Muscle of leg (tissue), 3 donors: ENCODE measurements at regions not wholly inside any gene's neighbourhood (a gene's known extent, or its start where the extent isn't known, plus 50 kb on each side); places are given as distances from the start of the nearest gene placed in this dataset.

ENCODE experiments used
- DNase-seq: peaks from one replicate; pipeline ENCODE4 v3.0.0; 2013
- H3K27ac ChIP-seq: one replicate; pipeline ENCODE4 v1.5.1; 2013; ENCODE audit warnings: mild to moderate bottlenecking, low read length, control low read depth
- H3K27me3 ChIP-seq: one replicate; pipeline ENCODE4 v1.6.1; 2013; ENCODE audit warnings: low read length; ENCODE audit not compliant: control insufficient read depth, insufficient read depth
- H3K36me3 ChIP-seq: one replicate; pipeline ENCODE4 v1.6.1; 2013; ENCODE audit warnings: low read length; ENCODE audit not compliant: control insufficient read depth, insufficient read depth
- H3K4me1 ChIP-seq: one replicate; pipeline ENCODE4 v1.6.1; 2013; ENCODE audit warnings: low read length; ENCODE audit not compliant: control insufficient read depth, insufficient read depth
- H3K4me3 ChIP-seq: one replicate; pipeline ENCODE4 v1.5.1; 2013; ENCODE audit warnings: low read length, control low read depth
- H3K9me3 ChIP-seq: replicated peaks from 2 replicates; pipeline ENCODE4 v1.6.1; 2013; ENCODE audit warnings: low read depth, low read length; ENCODE audit not compliant: control insufficient read depth
- WGBS: methylation state at CpG from one replicate; pipeline ENCODE4 v1.1.5; 2013; ENCODE audit warnings: missing lambda C conversion rate; ENCODE audit not compliant: insufficient coverage; 5-methylcytosine and 5-hydroxymethylcytosine counted together

DNA sequence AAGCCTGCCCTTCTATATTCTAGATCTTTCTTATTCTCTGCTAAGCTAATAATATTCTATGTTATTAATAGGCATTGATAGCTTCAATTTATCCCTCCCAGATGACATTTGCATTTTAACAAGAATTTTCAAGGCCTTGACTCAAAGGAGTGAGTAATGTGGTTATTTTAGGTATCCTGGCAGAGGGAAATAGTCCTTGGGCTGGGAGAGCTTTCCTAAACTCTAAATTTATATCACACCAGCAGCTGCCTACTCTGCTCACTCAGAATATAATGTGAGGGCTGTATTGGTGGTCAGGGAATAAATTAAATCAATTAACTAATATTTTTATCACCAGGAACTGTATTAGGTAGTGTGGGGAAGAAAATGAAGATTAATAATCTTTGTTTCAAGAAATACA lies 74.8 kb upstream of the ADAM23 start:
- H3K4me1 ChIP-seq, result peaks cover 4% of the 10 kb centered on the region
- H3K27ac ChIP-seq, result peak overlapping the region; percentile 62
- no peaks in the 10 kb centered on the region for H3K27me3 ChIP-seq
- H3K4me3 ChIP-seq, result no peak overlapping the region
- H3K9me3 ChIP-seq, result peaks cover 3% of the 10 kb centered on the region
- no peaks in the 10 kb centered on the region for H3K36me3 ChIP-seq
- peak; percentile 55 for DNase-seq

DNA sequence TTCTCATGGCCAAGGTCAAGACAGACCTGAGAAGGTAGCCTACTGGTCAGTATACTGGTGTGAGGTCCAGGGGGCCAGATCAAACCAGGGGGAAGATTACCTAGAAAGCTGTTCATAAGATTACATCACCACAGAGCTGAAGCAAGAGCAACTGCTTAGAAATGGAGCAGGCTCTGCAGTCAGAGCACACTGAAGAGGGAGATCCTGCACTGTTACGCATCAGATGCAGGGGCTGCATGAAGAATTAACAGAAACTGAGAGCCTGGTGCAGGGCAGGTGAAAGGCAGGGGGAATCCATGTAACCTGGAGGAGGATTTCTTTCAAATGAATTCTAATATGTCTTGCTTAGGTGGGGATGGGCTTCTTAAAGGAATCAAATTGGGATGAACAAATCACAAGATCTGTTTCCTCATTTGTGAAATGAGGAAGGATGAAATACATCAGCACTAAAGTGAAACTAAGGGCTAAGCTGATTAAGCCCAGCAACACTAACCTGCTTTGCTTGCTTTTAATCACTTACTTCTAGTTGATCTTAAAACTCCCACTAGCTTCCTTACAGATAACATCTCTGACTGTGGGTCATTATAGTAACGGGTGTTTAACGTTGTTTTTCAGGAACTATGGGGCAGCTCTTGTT lies 74.3 kb upstream of the ADAM23 start:
- H3K36me3 ChIP-seq, result no peaks in the 10 kb centered on the region
- H3K4me3 ChIP-seq, result no peak overlapping the region
- peak; percentile 41 for DNase-seq
- peaks cover 4% of the 10 kb centered on the region for H3K4me1 ChIP-seq
- no peaks in the 10 kb centered on the region for H3K27me3 ChIP-seq
- 57% methylated on average over 1 of the region's 3 CpGs for WGBS
- H3K27ac ChIP-seq, result peak overlapping the region; percentile 62
- peaks cover 3% of the 10 kb centered on the region for H3K9me3 ChIP-seq

DNA sequence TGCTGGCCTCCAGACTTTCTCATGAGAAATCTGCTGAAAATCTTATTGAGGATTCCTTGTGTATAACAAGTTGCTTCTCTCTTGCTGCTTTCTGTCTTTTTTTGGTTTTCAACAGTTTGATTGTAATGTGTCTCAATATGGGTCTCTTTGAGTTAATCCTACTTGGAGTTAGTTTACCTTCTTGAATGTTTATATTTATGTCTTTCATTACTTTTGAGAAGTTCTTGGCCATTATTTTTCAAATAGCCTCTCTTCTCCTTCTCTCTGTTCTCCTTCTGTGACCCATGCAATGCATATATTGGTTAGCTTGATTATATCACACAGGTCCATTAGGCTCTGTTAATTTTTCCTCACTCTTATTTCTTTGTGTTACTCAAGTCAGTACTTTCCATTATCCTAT lies 67.4 kb upstream of the ADAM23 start:
- H3K9me3 ChIP-seq, result peaks cover 12% of the 10 kb centered on the region
- H3K4me3 ChIP-seq, result no peak overlapping the region
- DNase-seq, result no peak
- H3K27ac ChIP-seq, result no peak overlapping the region
- H3K4me1 ChIP-seq, result peaks cover 22% of the 10 kb centered on the region
- no peaks in the 10 kb centered on the region for H3K27me3 ChIP-seq
- H3K36me3 ChIP-seq, result no peaks in the 10 kb centered on the region

DNA sequence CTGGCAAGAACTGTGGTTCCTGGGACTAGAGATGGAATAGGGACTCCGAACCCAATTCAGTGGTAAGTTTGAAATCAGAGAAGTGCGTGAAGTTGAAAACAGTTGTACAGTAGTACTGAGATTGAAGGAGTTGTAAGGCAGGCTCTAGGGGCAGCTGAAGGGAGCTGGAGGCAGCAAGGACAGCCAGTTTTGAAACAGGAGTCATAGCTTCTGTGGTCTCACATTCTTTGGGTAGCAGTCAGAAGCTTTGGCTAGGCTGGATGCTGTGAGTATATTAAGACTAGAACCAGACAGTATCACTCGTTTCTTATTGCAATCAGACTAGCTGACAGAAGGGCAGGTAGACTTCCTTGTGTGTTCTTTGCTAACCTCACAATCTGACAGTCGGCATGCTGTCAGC lies 64.5 kb upstream of the ADAM23 start:
- Histone ChIP-seq H3K27ac (peak overlapping the region; percentile 92), H3K27me3 (no peaks in the 10 kb centered on the region), H3K4me3 (no peak overlapping the region), H3K4me1 (peaks cover 22% of the 10 kb centered on the region), H3K9me3 (peaks cover 9% of the 10 kb centered on the region), H3K36me3 (no peaks in the 10 kb centered on the region)
- WGBS, result 68% methylated on average over 3 of the region's 4 CpGs
- DNase-seq, result peak; percentile 71

DNA sequence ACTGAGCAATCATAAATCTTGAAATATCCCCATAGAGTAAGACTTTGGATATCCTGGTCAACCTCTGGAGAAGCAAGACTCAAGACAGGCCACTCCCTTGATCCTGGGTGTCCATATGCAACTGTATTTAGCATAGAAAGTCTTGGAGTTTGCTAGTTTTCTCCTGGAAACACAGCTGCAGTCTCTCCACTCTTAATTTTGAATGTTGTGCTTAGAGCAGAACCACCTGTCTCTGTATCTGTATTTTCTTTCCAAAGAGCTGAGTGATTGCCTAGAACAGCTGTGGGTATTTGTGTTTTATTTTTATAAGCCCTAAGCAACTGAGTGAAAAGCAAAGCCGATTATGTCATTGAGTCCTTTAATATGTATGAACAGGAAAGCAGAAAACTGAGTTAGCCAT lies 64.1 kb upstream of the ADAM23 start:
- peak; percentile 92 for DNase-seq
- no peak overlapping the region for H3K4me3 ChIP-seq

DNA sequence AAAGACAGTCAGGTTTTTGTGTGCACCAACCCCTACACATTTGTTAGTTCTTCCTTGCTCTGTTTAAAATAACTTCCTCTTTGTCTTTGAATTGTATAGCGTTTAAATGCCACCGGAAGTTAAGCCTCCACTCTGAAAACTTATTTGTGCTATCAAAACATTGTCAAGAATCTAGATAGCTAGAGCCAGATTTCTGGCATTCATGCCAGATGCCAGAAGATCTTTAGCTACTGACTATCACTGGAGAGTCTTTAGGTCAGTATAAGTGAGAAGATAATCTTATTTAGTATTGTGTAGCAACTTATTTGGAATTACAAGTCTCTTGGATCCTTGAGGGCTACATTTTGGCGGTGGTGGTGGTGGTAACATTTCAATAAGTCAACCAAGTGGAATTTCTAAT lies 63.4 kb upstream of the ADAM23 start:
- no CpG with 5 or more reads among the region's 3 CpGs for WGBS
- DNase-seq, result peak; percentile 11
- Histone ChIP-seq H3K27ac (peak overlapping the region; percentile 92), H3K27me3 (no peaks in the 10 kb centered on the region), H3K9me3 (peaks cover 14% of the 10 kb centered on the region), H3K4me1 (peaks cover 22% of the 10 kb centered on the region), H3K4me3 (no peak overlapping the region), H3K36me3 (no peaks in the 10 kb centered on the region)

More for the DNA sequence above, 64.1 kb upstream of the ADAM23 start:
- Histone ChIP-seq H3K4me1 (peaks cover 22% of the 10 kb centered on the region), H3K9me3 (peaks cover 12% of the 10 kb centered on the region), H3K27me3 (no peaks in the 10 kb centered on the region), H3K36me3 (no peaks in the 10 kb centered on the region), H3K27ac (peak overlapping the region; percentile 92)
- WGBS, result no CpG with 5 or more reads among the region's 1 CpG

DNA sequence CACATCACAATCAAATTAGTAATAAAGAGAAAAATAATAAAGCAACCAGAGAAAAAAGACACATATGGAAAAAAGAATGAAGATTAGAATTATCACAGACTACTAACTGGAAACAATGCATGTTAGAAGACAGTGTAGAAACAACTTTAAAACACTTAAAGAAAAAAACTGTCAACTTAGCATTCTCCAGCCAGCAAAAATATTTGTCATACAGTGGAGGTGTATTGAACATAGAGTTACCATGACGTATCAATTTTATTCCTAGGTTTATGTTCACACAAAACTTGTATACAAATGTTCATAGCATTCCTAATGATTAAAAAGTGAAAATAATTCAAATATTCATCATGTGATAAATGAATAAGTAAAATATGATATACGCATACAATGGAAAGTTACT lies 61.5 kb upstream of the ADAM23 start:
- no peak for DNase-seq

DNA sequence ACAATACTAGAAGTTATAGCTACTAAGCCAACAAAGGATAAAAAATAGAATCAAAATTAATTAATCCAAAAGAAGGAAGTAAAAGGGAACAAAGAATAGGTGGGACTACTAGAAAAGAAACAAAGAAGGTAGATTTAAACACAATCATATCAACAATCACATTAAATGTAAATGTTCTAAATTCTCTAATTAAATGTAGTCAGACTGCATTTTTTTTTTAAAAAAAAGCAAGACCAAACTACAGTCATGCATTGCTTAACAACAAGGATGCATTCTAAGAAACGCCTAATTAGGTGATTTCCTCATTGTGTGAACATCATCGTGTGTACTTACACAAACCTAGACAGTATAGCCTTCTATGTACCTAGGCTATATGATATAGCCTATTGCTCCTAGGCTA lies 59.7 kb upstream of the ADAM23 start:
- Histone ChIP-seq H3K9me3 (peaks cover 6% of the 10 kb centered on the region), H3K36me3 (no peaks in the 10 kb centered on the region), H3K4me1 (peaks cover 9% of the 10 kb centered on the region), H3K4me3 (no peak overlapping the region), H3K27me3 (no peaks in the 10 kb centered on the region), H3K27ac (no peak overlapping the region)
- WGBS, result no CpG with 5 or more reads among the region's 2 CpGs
- DNase-seq, result no peak

More for the DNA sequence above, 61.5 kb upstream of the ADAM23 start:
- Histone ChIP-seq H3K27me3 (no peaks in the 10 kb centered on the region), H3K9me3 (peaks cover 6% of the 10 kb centered on the region), H3K36me3 (no peaks in the 10 kb centered on the region), H3K4me3 (no peak overlapping the region), H3K4me1 (peaks cover 20% of the 10 kb centered on the region), H3K27ac (no peak overlapping the region)
- no CpG with 5 or more reads among the region's 2 CpGs for WGBS

DNA sequence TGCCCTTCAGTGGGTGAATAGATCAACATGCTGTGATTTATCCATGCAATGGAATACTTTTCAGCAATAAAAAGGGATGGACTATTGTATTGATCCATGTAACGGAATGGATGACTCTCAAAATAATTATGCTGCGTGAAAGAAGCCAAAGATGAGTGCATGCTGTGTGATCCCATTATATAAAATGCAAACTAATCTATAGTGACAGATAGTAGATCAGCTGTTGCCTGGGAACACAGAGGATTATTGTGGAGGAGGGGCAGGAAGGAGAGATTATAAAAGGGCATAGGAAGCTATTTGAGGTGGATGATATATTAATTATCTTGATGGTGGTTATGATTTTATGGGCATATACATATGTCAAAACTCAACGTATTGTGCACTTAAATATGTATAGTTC lies 55.5 kb upstream of the ADAM23 start:
- no CpG with 5 or more reads among the region's 3 CpGs for WGBS
- DNase-seq, result no peak
- Histone ChIP-seq H3K4me3 (no peak overlapping the region), H3K9me3 (peaks cover 6% of the 10 kb centered on the region), H3K27ac (no peak overlapping the region), H3K36me3 (no peaks in the 10 kb centered on the region), H3K27me3 (no peaks in the 10 kb centered on the region), H3K4me1 (no peaks in the 10 kb centered on the region)

DNA sequence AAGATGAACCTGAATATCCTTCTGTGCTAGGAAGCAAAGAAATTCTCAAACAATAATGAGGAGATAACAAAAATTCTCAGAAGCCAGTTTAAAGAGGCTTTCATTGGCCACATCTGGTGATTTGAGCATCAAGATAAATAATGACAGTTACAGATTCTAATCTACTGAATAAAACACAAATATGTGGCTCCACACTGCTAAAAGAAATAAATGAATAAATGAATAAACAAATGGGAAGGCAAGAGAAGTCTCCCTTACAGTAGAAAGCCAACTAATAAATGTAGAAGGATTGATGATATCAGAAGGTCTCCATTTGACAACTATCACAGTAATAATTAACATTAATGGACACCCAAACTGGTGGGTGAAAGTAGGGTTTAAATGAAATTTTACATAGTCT lies 54.6 kb upstream of the ADAM23 start:
- Histone ChIP-seq H3K4me1 (no peaks in the 10 kb centered on the region), H3K9me3 (peaks cover 6% of the 10 kb centered on the region), H3K4me3 (no peak overlapping the region), H3K36me3 (no peaks in the 10 kb centered on the region), H3K27ac (no peak overlapping the region), H3K27me3 (no peaks in the 10 kb centered on the region)
- DNase-seq, result no peak

DNA sequence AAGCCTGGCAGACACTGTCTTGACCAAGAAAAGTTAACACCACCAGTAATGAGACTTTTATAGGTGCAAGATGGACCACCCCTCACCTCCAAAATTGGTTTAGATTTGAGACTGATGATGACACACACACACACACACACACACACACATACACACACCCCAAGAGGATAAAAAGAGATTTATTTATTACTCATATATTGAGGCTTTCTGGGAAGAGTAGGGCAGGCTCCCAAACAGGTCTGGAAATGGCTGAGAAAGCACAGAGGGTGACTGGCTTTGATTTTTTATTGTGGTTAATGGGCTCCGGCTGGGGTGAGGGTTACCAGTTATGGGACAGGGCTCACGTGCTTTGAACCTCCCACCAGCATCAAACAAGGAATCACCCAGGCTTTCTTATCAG lies 54.2 kb upstream of the ADAM23 start:
- no peak overlapping the region for H3K27ac ChIP-seq
- peaks cover 4% of the 10 kb centered on the region for H3K9me3 ChIP-seq
- H3K27me3 ChIP-seq, result no peaks in the 10 kb centered on the region
- no peaks in the 10 kb centered on the region for H3K36me3 ChIP-seq
- DNase-seq, result no peak
- no CpG with 5 or more reads among the region's 2 CpGs for WGBS
- no peak overlapping the region for H3K4me3 ChIP-seq
- no peaks in the 10 kb centered on the region for H3K4me1 ChIP-seq
